GM12875 (cell line): ENCODE measurements at regions not wholly inside any gene's neighbourhood (a gene's known extent, or its start where the extent isn't known, plus 50 kb on each side); places are given as distances from the start of the nearest gene placed in this dataset.

Experiments used
- H3K4me3 ChIP-seq: one replicate; pipeline ENCODE4 v1.5.1; 2011; ENCODE audit warnings: low read depth, low read length, control low read depth
- CTCF ChIP-seq: IDR thresholded peaks from 2 replicates; pipeline ENCODE4 v1.5.1; 2011; ENCODE audit warnings: low read depth, mild to moderate bottlenecking, control low read depth, inconsistent platforms, low read length, moderate library complexity, borderline replicate concordance; ENCODE audit not compliant: insufficient read depth

DNA sequence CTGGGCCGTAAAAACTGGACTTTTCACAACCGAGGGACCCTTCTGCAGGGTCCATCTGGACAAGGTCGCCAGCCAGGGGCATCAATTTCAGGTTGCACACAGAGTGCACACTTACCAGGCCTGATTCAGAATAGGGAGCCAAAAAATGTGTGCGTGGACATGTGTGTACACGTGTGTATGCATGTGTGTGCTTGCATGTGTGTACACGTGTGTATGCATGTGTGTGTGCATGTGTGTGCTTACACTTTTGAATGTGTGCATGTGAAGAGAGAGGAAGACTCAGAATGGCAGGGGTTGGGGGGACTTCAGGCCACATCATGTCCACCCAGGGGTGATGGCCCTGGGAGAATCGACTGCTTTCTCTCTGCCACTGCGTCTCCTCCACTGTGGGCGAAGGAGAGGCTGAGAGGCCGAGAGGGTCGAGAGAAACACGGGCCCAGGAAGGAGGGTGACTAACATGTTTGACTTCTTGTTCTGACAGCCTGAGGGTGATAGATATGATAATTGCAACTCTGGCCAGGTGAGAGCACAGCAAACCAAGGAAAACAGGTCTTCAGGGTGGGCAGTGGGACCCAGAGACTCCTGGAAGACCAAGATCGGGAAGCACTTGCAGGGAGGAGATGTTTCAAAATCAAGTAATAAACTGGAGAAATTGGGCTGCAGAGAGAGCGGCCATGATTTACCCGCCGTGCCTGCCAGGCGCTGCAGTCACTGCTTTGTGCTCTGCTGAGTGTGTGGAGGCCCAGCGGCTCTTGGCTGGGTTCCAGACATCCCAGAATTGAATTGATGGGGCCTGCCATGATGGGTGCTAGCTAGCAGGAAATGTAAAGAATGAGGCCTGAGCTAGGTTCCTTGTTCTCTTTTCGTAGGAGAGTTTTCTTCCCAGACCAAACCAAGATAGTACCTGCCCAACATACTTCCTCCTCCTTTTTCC lies 310.8 kb downstream of the QKI start:
- no peak overlapping the region for H3K4me3 ChIP-seq
- no peak for TF ChIP-seq CTCF

DNA sequence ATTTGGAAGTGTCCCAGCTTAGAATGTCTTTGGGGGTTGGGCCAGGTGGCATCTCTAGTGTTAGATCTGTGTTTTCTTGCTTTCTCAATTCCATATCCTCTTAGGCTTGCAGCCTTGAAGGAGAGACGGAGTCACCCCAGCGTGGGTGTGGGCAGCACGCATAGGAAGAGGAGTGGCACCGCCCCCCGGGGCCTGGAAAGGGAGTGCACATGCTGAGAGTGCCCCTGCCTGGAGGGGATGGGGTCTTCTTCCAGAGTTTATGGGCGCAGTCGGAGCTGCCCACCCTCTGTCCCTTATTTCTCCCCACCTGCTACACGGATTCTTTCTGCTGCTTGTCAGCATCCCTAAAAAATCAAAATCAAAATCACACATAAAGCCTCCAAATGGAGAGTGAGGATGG lies 309.7 kb downstream of the QKI start:
- no peak for TF ChIP-seq CTCF
- no peak overlapping the region for H3K4me3 ChIP-seq

GRCh38 chr6:163723759-163724158 lies 309.2 kb downstream of the QKI start:
- H3K4me3 ChIP-seq: no peak overlapping the region
- no peak for TF ChIP-seq CTCF

DNA sequence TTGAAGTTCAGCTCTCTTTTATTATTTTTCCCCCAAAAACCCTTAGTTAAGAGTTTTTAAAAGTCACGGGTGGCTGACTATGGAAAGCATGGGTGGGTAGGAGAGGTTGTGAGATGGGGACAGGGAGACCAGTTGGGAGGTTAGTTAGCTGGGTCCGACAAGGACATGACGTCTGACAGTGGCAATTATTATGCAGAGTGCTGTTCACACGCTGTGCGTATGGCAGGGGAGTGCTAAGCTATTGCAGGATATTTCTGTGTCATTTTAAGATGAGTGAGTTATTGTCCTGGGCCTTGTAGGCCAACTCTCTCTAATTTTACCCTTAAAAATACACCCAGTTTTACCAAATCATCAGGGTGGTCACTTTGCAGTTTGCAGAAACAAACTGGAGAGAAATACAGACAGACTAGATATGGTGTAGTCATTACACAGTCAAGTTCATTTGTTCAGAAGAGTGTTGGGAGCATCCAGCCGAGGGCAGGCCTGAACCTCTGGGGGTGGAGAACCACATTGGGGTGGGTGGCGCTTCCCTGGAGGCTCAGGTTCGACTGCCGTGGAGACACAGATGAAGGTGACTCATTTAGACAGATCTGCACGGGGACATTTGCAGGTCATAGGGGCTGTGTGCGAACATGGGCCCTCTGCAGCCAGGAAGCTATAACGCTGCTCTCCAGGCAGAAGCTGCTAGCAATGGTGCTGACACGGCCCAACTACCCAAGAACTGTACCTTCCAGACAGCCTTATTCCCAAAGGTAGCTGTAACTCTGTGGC lies 307.6 kb downstream of the QKI start:
- no peak overlapping the region for H3K4me3 ChIP-seq
- TF ChIP-seq CTCF: no peak

GRCh38 chr6:163721435-163721834 lies 306.9 kb downstream of the QKI start:
- H3K4me3 ChIP-seq: no peak overlapping the region

GRCh38 chr6:163720460-163721235 lies 306.1 kb downstream of the QKI start:
- no peak for TF ChIP-seq CTCF
- H3K4me3 ChIP-seq: no peak overlapping the region

More at GRCh38 chr6:163721435-163721834, 306.9 kb downstream of the QKI start:
- no peak for TF ChIP-seq CTCF
